NCI-H1436 treated with DMSO at 0.1 percent for 48 hours (cell line): ENCODE measurements at regions not wholly inside any gene's neighbourhood (a gene's known extent, or its start where the extent isn't known, plus 50 kb on each side); places are given as distances from the start of the nearest gene placed in this dataset.

Experiments used
- DNase-seq: peaks from one replicate; lab custom pipeline; 2025; lab: John Stamatoyannopoulos, UW

GRCh38 chr2:200013906-200014305 lies 58.5 kb downstream of the MAIP1 start:
- DNase-seq, result no peak

GRCh38 chr2:200021449-200022114 lies 66.2 kb downstream of the MAIP1 start:
- no peak for DNase-seq

GRCh38 chr2:200022511-200022910 lies 67.1 kb downstream of the MAIP1 start:
- no peak for DNase-seq

- DNase-seq, result no peak
These were observed 68.2 kb downstream of the MAIP1 start for GRCh38 chr2:200023570-200023969.

GRCh38 chr2:200025717-200026116 lies 70.3 kb downstream of the MAIP1 start:
- no peak for DNase-seq

- DNase-seq, result no peak
These were observed 71.2 kb downstream of the MAIP1 start for GRCh38 chr2:200026332-200027230.

GRCh38 chr2:200028998-200029397 lies 73.6 kb downstream of the MAIP1 start:
- no peak for DNase-seq

GRCh38 chr2:200032895-200033294 lies 77.5 kb downstream of the MAIP1 start:
- DNase-seq, result no peak

GRCh38 chr2:200033929-200034328 lies 78.5 kb downstream of the MAIP1 start:
- DNase-seq, result no peak

- DNase-seq, result no peak
These were observed 79.4 kb downstream of the MAIP1 start for GRCh38 chr2:200034816-200035215.

- DNase-seq, result no peak
These were observed 84.6 kb downstream of the MAIP1 start for GRCh38 chr2:200039724-200040650.

GRCh38 chr2:200040831-200041230 lies 85.4 kb downstream of the MAIP1 start:
- no peak for DNase-seq

GRCh38 chr2:200041639-200042038 lies 86.3 kb downstream of the MAIP1 start:
- DNase-seq, result no peak

GRCh38 chr2:200042102-200042735 lies 86.8 kb downstream of the MAIP1 start:
- no peak for DNase-seq

- no peak for DNase-seq
These were observed 87.6 kb downstream of the MAIP1 start for GRCh38 chr2:200042944-200043343.

- no peak for DNase-seq
These were observed 89.1 kb downstream of the MAIP1 start for GRCh38 chr2:200044453-200044852.

- DNase-seq, result no peak
These were observed 93.0 kb downstream of the MAIP1 start for GRCh38 chr2:200048421-200048820.

GRCh38 chr2:200049086-200049485 lies 93.7 kb downstream of the MAIP1 start:
- DNase-seq, result no peak

GRCh38 chr2:200050921-200051610 lies 95.7 kb downstream of the MAIP1 start:
- no peak for DNase-seq

GRCh38 chr2:200051611-200051945 lies 96.2 kb downstream of the MAIP1 start:
- no peak for DNase-seq

- no peak for DNase-seq
These were observed 97.2 kb downstream of the MAIP1 start for GRCh38 chr2:200052627-200053026.
